ENCODE measurements at regions not wholly inside any gene's neighbourhood (a gene's known extent, or its start where the extent isn't known, plus 50 kb on each side); places are given as distances from the start of the nearest gene placed in this dataset.
A peak's percentile ranks its signal among the peaks of the same experiment; 100 is the strongest.

- peak; percentile 49 for TF ChIP-seq CTCF (IDR thresholded peaks at IDR 0.05; ENCODE audit: low read depth, low read length)
- Histone ChIP-seq H3K9me3 (no peaks in the 10 kb centered on the region), H3K36me3 (no peaks in the 10 kb centered on the region), H3K4me3 (ENCODE audit: low read depth, low read length) (no peak overlapping the region), H3K4me1 (no peaks in the 10 kb centered on the region), H3K27me3 (no peaks in the 10 kb centered on the region)
- DNase-seq: no peak
Observed at GRCh38 chr13:58960888-58961287, 1202.8 kb downstream of the DIAPH3 start.

GRCh38 chr13:58963321-58963720 is 1200.4 kb downstream of the DIAPH3 start:
- H3K9me3 ChIP-seq: no peaks in the 10 kb centered on the region
- H3K27me3 ChIP-seq: no peaks in the 10 kb centered on the region
- H3K4me1 ChIP-seq: no peaks in the 10 kb centered on the region
- no peak overlapping the region for H3K4me3 ChIP-seq (ENCODE audit: low read depth, low read length)
- DNase-seq: no peak
- H3K36me3 ChIP-seq: no peaks in the 10 kb centered on the region
- TF ChIP-seq CTCF (IDR thresholded peaks at IDR 0.05; ENCODE audit: low read depth, low read length): no peak

- H3K27me3 ChIP-seq: no peaks in the 10 kb centered on the region
Observed at GRCh38 chr13:58964048-58964447, 1199.7 kb downstream of the DIAPH3 start.

GRCh38 chr13:58977085-58977484 is 1186.6 kb downstream of the DIAPH3 start:
- no peak for TF ChIP-seq CTCF (IDR thresholded peaks at IDR 0.05; ENCODE audit: low read depth, low read length)
- Histone ChIP-seq H3K4me1 (peaks cover 5% of the 10 kb centered on the region; the same call in 1 of the 2 replicates), H3K27me3 (no peaks in the 10 kb centered on the region), H3K9me3 (no peaks in the 10 kb centered on the region), H3K36me3 (no peaks in the 10 kb centered on the region), H3K4me3 (ENCODE audit: low read depth, low read length) (no peak overlapping the region)
- no peak for DNase-seq

More at GRCh38 chr13:58964048-58964447, 1199.7 kb downstream of the DIAPH3 start:
- Histone ChIP-seq H3K36me3 (no peaks in the 10 kb centered on the region), H3K9me3 (no peaks in the 10 kb centered on the region), H3K4me1 (no peaks in the 10 kb centered on the region), H3K4me3 (ENCODE audit: low read depth, low read length) (no peak overlapping the region)
- no peak for DNase-seq
- TF ChIP-seq CTCF (IDR thresholded peaks at IDR 0.05; ENCODE audit: low read depth, low read length): no peak

- Histone ChIP-seq H3K4me3 (ENCODE audit: low read depth, low read length) (no peak overlapping the region), H3K27me3 (no peaks in the 10 kb centered on the region), H3K4me1 (no peaks in the 10 kb centered on the region), H3K9me3 (no peaks in the 10 kb centered on the region), H3K36me3 (no peaks in the 10 kb centered on the region)
- no peak for DNase-seq
- TF ChIP-seq CTCF (IDR thresholded peaks at IDR 0.05; ENCODE audit: low read depth, low read length): no peak
Observed at GRCh38 chr13:58978331-58978730, 1185.4 kb downstream of the DIAPH3 start.

- no peaks in the 10 kb centered on the region for H3K36me3 ChIP-seq
- DNase-seq: no peak
- no peaks in the 10 kb centered on the region for H3K27me3 ChIP-seq
- no peaks in the 10 kb centered on the region for H3K4me1 ChIP-seq
- no peak overlapping the region for H3K4me3 ChIP-seq (ENCODE audit: low read depth, low read length)
- TF ChIP-seq CTCF (IDR thresholded peaks at IDR 0.05; ENCODE audit: low read depth, low read length): no peak
- 0 out of 2 replicates have a peak, but pooled peaks cover under 1% of the 10 kb centered on the region for H3K9me3 ChIP-seq
Observed at GRCh38 chr13:58979851-58980250, 1183.9 kb downstream of the DIAPH3 start.

All from BE2C (cell line).